AG04449 (cell line): ENCODE measurements at regions not wholly inside any gene's neighbourhood (a gene's known extent, or its start where the extent isn't known, plus 50 kb on each side); places are given as distances from the start of the nearest gene placed in this dataset.

Experiments
- CTCF ChIA-PET: fragments of 350-600 bp; formaldehyde crosslinking; extraction: SDS; loops from one replicate; lab custom pipeline; 2021; ENCODE audit warnings: antibody characterized with exemption; lab: Yijun Ruan, JAX
- POLR2A ChIA-PET: fragments of 400-600, 350-600 bp; formaldehyde crosslinking; extraction: SDS; loops from one replicate; lab custom pipeline; 2020; ENCODE audit warnings: antibody characterized with exemption, inconsistent platforms; lab: Yijun Ruan, JAX
- DNase-seq: peaks from one replicate; pipeline ENCODE4 v3.0.0-alpha.2; 2010; ENCODE audit warnings: low read depth, low spot score
- H3K4me3 ChIP-seq: 2 replicates; pipeline ENCODE4 v1.5.1; 2011; ENCODE audit warnings: low read depth, mild to moderate bottlenecking, control low read depth, low read length
- TF ChIP-seq, protein P1 (sequence below): IDR thresholded peaks from one replicate; pipeline ENCODE4 v1.5.1; 2011; ENCODE audit warnings: mild to moderate bottlenecking, moderate library complexity, low read length, control low read depth, inconsistent platforms; ENCODE audit not compliant: insufficient read depth; ENCODE audit errors: missing control alignments

- TF ChIP-seq, protein P1, sequence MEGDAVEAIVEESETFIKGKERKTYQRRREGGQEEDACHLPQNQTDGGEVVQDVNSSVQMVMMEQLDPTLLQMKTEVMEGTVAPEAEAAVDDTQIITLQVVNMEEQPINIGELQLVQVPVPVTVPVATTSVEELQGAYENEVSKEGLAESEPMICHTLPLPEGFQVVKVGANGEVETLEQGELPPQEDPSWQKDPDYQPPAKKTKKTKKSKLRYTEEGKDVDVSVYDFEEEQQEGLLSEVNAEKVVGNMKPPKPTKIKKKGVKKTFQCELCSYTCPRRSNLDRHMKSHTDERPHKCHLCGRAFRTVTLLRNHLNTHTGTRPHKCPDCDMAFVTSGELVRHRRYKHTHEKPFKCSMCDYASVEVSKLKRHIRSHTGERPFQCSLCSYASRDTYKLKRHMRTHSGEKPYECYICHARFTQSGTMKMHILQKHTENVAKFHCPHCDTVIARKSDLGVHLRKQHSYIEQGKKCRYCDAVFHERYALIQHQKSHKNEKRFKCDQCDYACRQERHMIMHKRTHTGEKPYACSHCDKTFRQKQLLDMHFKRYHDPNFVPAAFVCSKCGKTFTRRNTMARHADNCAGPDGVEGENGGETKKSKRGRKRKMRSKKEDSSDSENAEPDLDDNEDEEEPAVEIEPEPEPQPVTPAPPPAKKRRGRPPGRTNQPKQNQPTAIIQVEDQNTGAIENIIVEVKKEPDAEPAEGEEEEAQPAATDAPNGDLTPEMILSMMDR: no peak
- CTCF ChIA-PET: no interaction called here
- no peak overlapping the region for H3K4me3 ChIP-seq
- POLR2A ChIA-PET: no interaction called here
- DNase-seq: no peak
Observed at GRCh38 chr9:84500826-84501225, 160.3 kb upstream of the SLC28A3 start.

- TF ChIP-seq, protein P1: no peak
- no peak for DNase-seq
- H3K4me3 ChIP-seq: no peak overlapping the region
- POLR2A ChIA-PET: no interaction called here
- CTCF ChIA-PET: no interaction called here
Observed at GRCh38 chr9:84501587-84501986, 161.0 kb upstream of the SLC28A3 start.

- TF ChIP-seq, protein P1: no peak
- no peak for DNase-seq
Observed at GRCh38 chr9:84502066-84502465, 161.5 kb upstream of the SLC28A3 start.

DNA sequence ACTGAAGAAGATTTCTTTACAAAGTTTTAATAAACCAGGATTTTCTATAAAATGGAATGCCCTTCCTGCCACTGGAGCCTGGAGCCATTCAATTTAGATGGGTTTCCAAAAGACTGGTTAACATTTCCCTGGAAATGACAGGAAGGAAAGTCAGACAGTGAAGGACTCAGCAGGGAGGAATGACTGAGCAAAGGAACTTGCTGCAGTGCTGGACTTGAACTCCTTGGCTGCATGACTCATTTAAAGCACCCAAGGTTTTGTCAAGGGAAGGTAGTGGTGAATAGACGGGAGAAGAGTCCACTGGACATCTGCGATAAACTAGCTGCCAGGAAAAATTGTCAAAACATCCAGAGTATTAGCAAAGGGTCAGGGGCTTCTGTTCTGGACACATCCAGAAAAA is 163.8 kb upstream of the SLC28A3 start:
- ChIA-PET CTCF (no interaction called here), POLR2A (no interaction called here)
- no peak for DNase-seq
- no peak overlapping the region for H3K4me3 ChIP-seq
- TF ChIP-seq, protein P1: no peak

More at GRCh38 chr9:84502066-84502465, 161.5 kb upstream of the SLC28A3 start:
- no peak overlapping the region for H3K4me3 ChIP-seq
- CTCF ChIA-PET: no interaction called here
- POLR2A ChIA-PET: no interaction called here

GRCh38 chr9:84511651-84512050 is 157.9 kb upstream of the NTRK2 start:
- POLR2A ChIA-PET: no interaction called here
- DNase-seq: no peak
- H3K4me3 ChIP-seq: no peak overlapping the region
- TF ChIP-seq, protein P1: no peak
- CTCF ChIA-PET: no interaction called here

GRCh38 chr9:84512493-84512892 is 157.0 kb upstream of the NTRK2 start:
- no peak for DNase-seq
- H3K4me3 ChIP-seq: no peak overlapping the region
- CTCF ChIA-PET: no interaction called here
- POLR2A ChIA-PET: no interaction called here
- TF ChIP-seq, protein P1: no peak

DNA sequence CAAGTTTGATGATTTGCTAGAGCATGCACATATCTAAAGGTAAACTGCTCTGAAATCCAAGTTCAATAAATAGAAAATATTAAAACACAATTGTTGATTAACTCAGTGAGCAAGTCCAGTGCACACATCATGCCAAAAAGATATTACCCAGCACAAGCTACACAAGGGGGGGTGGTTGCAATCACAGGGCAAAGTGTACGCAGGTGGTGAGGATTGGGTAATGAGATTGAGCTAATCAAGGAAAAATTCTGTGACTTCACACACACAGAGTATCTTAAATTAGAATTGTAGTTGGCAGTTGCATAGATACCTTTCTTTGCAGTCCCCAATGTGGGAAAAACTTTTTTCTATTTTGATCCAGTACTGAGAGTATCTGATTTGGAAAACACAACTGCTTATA is 156.1 kb upstream of the NTRK2 start:
- no peak overlapping the region for H3K4me3 ChIP-seq
- TF ChIP-seq, protein P1: no peak
- CTCF ChIA-PET: no interaction called here
- DNase-seq: no peak
- POLR2A ChIA-PET: no interaction called here
